Neural cell (in vitro differentiated cells): ENCODE measurements at regions not wholly inside any gene's neighbourhood (a gene's known extent, or its start where the extent isn't known, plus 50 kb on each side); places are given as distances from the start of the nearest gene placed in this dataset.

Experiments
- H2AFZ ChIP-seq: fragments of 200-600, 300-800 bp; sonication (generic), shearing (Covaris generic); 2 replicates; pipeline ENCODE4 v1.6.0; 2014; ENCODE audit warnings: low read depth, mild to moderate bottlenecking, antibody characterized with exemption, low read length, moderate library complexity
- H3F3A ChIP-seq: fragments of 200-600 bp; shearing (Covaris generic); 2 replicates; pipeline ENCODE4 v1.6.1; 2016; ENCODE audit warnings: mild to moderate bottlenecking, moderate library complexity, mixed read lengths, antibody characterized with exemption, low read length; ENCODE audit not compliant: insufficient read depth, poor library complexity, severe bottlenecking
- H3K27ac ChIP-seq: fragments of 200-600, 300-800 bp; sonication (generic), shearing (Covaris generic); 2 replicates; pipeline ENCODE4 v1.5.1; 2014; ENCODE audit warnings: mild to moderate bottlenecking, low read length, moderate library complexity
- H3K27me3 ChIP-seq: fragments of 300-800, 200-600 bp; sonication (generic), shearing (Covaris generic); 2 replicates; pipeline ENCODE4 v1.6.0; 2014; ENCODE audit warnings: mild to moderate bottlenecking, low read depth, low read length, moderate library complexity; ENCODE audit not compliant: insufficient read depth
- H3K36me3 ChIP-seq: fragments of 300-800, 200-600 bp; sonication (generic), shearing (Covaris generic); 2 replicates; pipeline ENCODE4 v1.5.1; 2014; ENCODE audit warnings: mild to moderate bottlenecking, antibody characterized with exemption, low read length, moderate library complexity; ENCODE audit not compliant: insufficient read depth
- H3K4me2 ChIP-seq: fragments of 300-800, 200-600 bp; sonication (generic), shearing (Covaris generic); 2 replicates; pipeline ENCODE4 v1.6.0; 2014; ENCODE audit warnings: mild to moderate bottlenecking, low read length
- H3K4me3 ChIP-seq: fragments of 300-800, 200-600 bp; sonication (generic), shearing (Covaris generic); 2 replicates; pipeline ENCODE4 v1.5.1; 2014; ENCODE audit warnings: mild to moderate bottlenecking, low read length, moderate library complexity
- H3K79me2 ChIP-seq: fragments of 200-600 bp; shearing (Covaris generic); replicated peaks from 2 replicates; pipeline ENCODE4 v1.6.0; 2014; ENCODE audit warnings: mild to moderate bottlenecking, low read length, moderate library complexity; ENCODE audit not compliant: insufficient read depth
- H3K9ac ChIP-seq: fragments of 300-800, 200-600 bp; sonication (generic), shearing (Covaris generic); 2 replicates; pipeline ENCODE4 v1.6.1; 2016; ENCODE audit warnings: mild to moderate bottlenecking, low read length, mixed read lengths
- H3K9me2 ChIP-seq: fragments of 200-600 bp; shearing (Covaris generic); 2 replicates; pipeline ENCODE4 v1.6.1; 2016; ENCODE audit warnings: mild to moderate bottlenecking, low read length, mixed read lengths; ENCODE audit not compliant: insufficient read depth
- H3K9me3 ChIP-seq: fragments of 200-600, 300-800 bp; sonication (generic), shearing (Covaris generic); 2 replicates; pipeline ENCODE4 v1.6.1; 2016; ENCODE audit warnings: mild to moderate bottlenecking, mixed run types, low read length, moderate library complexity, mixed read lengths
- H4K20me1 ChIP-seq: fragments of 200-600 bp; shearing (Covaris generic); 2 replicates; pipeline ENCODE4 v1.6.1; 2016; ENCODE audit warnings: mild to moderate bottlenecking, mixed run types; ENCODE audit not compliant: insufficient read depth
- CTCF ChIP-seq: fragments of 450-650 bp; IDR thresholded peaks from 2 replicates; pipeline ENCODE4 v1.5.1; 2014; ENCODE audit warnings: antibody characterized with exemption, mild to moderate bottlenecking, moderate library complexity; ENCODE audit not compliant: poor library complexity, severe bottlenecking
- EP300 ChIP-seq: fragments of 450-650 bp; conservative IDR thresholded peaks from 2 replicates; pipeline ENCODE4 v1.6.1; 2014; ENCODE audit warnings: antibody characterized with exemption, mild to moderate bottlenecking, moderate library complexity; ENCODE audit not compliant: poor library complexity, severe bottlenecking
- EZH2 ChIP-seq: fragments of 200-600, 300-800 bp; shearing (Covaris generic), sonication (generic); IDR thresholded peaks from 2 replicates; pipeline ENCODE4 v1.6.1; 2014; ENCODE audit warnings: antibody characterized with exemption, low read length, borderline replicate concordance, mild to moderate bottlenecking; ENCODE audit not compliant: insufficient read depth, poor library complexity, severe bottlenecking
- MXI1 ChIP-seq: fragments of 450-650 bp; conservative IDR thresholded peaks from 2 replicates; pipeline ENCODE4 v1.6.1; 2014; ENCODE audit warnings: antibody characterized with exemption, mild to moderate bottlenecking; ENCODE audit not compliant: poor library complexity, severe bottlenecking
- POLR2AphosphoS5 ChIP-seq: IDR thresholded peaks from 2 replicates; pipeline ENCODE4 v1.6.1; 2012
- RAD21 ChIP-seq: fragments of 450-650 bp; conservative IDR thresholded peaks from 2 replicates; pipeline ENCODE4 v1.6.1; 2014; ENCODE audit warnings: antibody characterized with exemption, mild to moderate bottlenecking, moderate library complexity
- REST ChIP-seq: IDR thresholded peaks from 2 replicates; pipeline ENCODE4 v1.6.1; 2012; ENCODE audit warnings: borderline replicate concordance
- SMC3 ChIP-seq: fragments of 450-650 bp; conservative IDR thresholded peaks from 2 replicates; pipeline ENCODE4 v1.6.1; 2014; ENCODE audit warnings: antibody characterized with exemption, mild to moderate bottlenecking, moderate library complexity; ENCODE audit not compliant: poor library complexity
- TAF1 ChIP-seq: IDR thresholded peaks from 2 replicates; pipeline ENCODE4 v1.6.1; 2012; ENCODE audit warnings: low read depth

GRCh38 chr10:120656107-120656506 lies 195.1 kb upstream of the WDR11 start:
- no peaks in the 10 kb centered on the region for H3K9me3 ChIP-seq
- no peaks in the 10 kb centered on the region for H4K20me1 ChIP-seq
- no peaks in the 10 kb centered on the region for H3K27me3 ChIP-seq
- no peak overlapping the region for H3K27ac ChIP-seq
- H2AFZ ChIP-seq: no peak overlapping the region
- H3K79me2 ChIP-seq: no peaks in the 10 kb centered on the region
- TF ChIP-seq MXI1 (no peak), SMC3 (no peak), REST (no peak), EP300 (no peak), RAD21 (no peak), CTCF (no peak), POLR2AphosphoS5 (no peak), EZH2 (no peak), TAF1 (no peak)
- H3F3A ChIP-seq: no peaks in the 10 kb centered on the region
- no peak overlapping the region for H3K9ac ChIP-seq
- no peak overlapping the region for H3K4me2 ChIP-seq
- H3K9me2 ChIP-seq: no peaks in the 10 kb centered on the region
- H3K36me3 ChIP-seq: no peaks in the 10 kb centered on the region
- H3K4me3 ChIP-seq: no peak overlapping the region

- TF ChIP-seq EP300 (no peak), MXI1 (no peak), POLR2AphosphoS5 (no peak), REST (no peak), SMC3 (no peak), EZH2 (no peak), CTCF (no peak), RAD21 (no peak), TAF1 (no peak)
- Histone ChIP-seq H3K79me2 (no peaks in the 10 kb centered on the region), H3K27ac (no peak overlapping the region), H3K36me3 (no peaks in the 10 kb centered on the region), H3F3A (no peaks in the 10 kb centered on the region), H3K9ac (no peak overlapping the region), H3K4me2 (no peak overlapping the region), H3K27me3 (no peaks in the 10 kb centered on the region), H3K4me3 (no peak overlapping the region), H4K20me1 (no peaks in the 10 kb centered on the region), H3K9me3 (no peaks in the 10 kb centered on the region), H3K9me2 (no peaks in the 10 kb centered on the region), H2AFZ (no peak overlapping the region)
These were observed 193.8 kb upstream of the WDR11 start for GRCh38 chr10:120657371-120657770.
